ENCODE measurements at regions not wholly inside any gene's neighbourhood (a gene's known extent, or its start where the extent isn't known, plus 50 kb on each side); places are given as distances from the start of the nearest gene placed in this dataset.

- H3K4me1 ChIP-seq, result no peaks in the 10 kb centered on the region
- H3K4me3 ChIP-seq, result no peak overlapping the region
- no peaks in the 10 kb centered on the region for H3K36me3 ChIP-seq
- H3K9me3 ChIP-seq, result no peaks in the 10 kb centered on the region
- intact Hi-C loops (cut with DNase I; ENCODE audit: low total_unique reads), result no loop called here
- TF ChIP-seq POLR2A (IDR thresholded peaks at IDR 0.05) (no peak), CTCF (IDR thresholded peaks at IDR 0.05 in 4 of 5, conservative IDR thresholded peaks at IDR 0.05 in 1 of 5) (no peak)
- ATAC-seq (no peak), DNase-seq (no peak)
- H3K27ac ChIP-seq, result no peak overlapping the region
- H3K27me3 ChIP-seq, result no peaks in the 10 kb centered on the region
- in situ Hi-C loops (cut with MboI; ENCODE audit: low sequenced_read_pairs in 4 of 4), result loop anchor here in 1 of 4 donors (25.0 kb wide), 1 partner anchor 106 kb away; no protein-coding TSS in a partner anchor
Observed at GRCh38 chr18:71431171-71431570, 1113.0 kb downstream of the CBLN2 start.

- H3K4me3 ChIP-seq, result no peak overlapping the region
- no peaks in the 10 kb centered on the region for H3K36me3 ChIP-seq
- H3K27ac ChIP-seq, result no peak overlapping the region
- in situ Hi-C loops (cut with MboI; ENCODE audit: low sequenced_read_pairs in 4 of 4), result loop anchor here in 1 of 4 donors (25.0 kb wide), 1 partner anchor 111 kb away; no protein-coding TSS in a partner anchor
- no peaks in the 10 kb centered on the region for H3K27me3 ChIP-seq
- intact Hi-C loops (cut with DNase I; ENCODE audit: low total_unique reads), result no loop called here
- no peaks in the 10 kb centered on the region for H3K4me1 ChIP-seq
- ATAC-seq (no peak), DNase-seq (no peak)
- no peaks in the 10 kb centered on the region for H3K9me3 ChIP-seq
- TF ChIP-seq CTCF (IDR thresholded peaks at IDR 0.05 in 4 of 5, conservative IDR thresholded peaks at IDR 0.05 in 1 of 5) (no peak), POLR2A (IDR thresholded peaks at IDR 0.05) (no peak)
Observed at GRCh38 chr18:71426441-71426840, 1117.7 kb downstream of the CBLN2 start.

- Histone ChIP-seq H3K36me3 (no peaks in the 10 kb centered on the region), H3K4me3 (no peak overlapping the region), H3K9me3 (no peaks in the 10 kb centered on the region), H3K27me3 (no peaks in the 10 kb centered on the region), H3K4me1 (no peaks in the 10 kb centered on the region), H3K27ac (no peak overlapping the region)
- intact Hi-C loops (cut with DNase I; ENCODE audit: low total_unique reads) (no loop called here), in situ Hi-C loops (cut with MboI; ENCODE audit: low sequenced_read_pairs in 4 of 4) (no loop called here)
- TF ChIP-seq CTCF (IDR thresholded peaks at IDR 0.05 in 4 of 5, conservative IDR thresholded peaks at IDR 0.05 in 1 of 5), result no peak
- no peak for TF ChIP-seq POLR2A (IDR thresholded peaks at IDR 0.05)
- DNase-seq (no peak), ATAC-seq (no peak)
Observed at GRCh38 chr18:71405169-71405809, 1116.4 kb downstream of the SOCS6 start.

GRCh38 chr18:71403501-71403900 lies 1114.7 kb downstream of the SOCS6 start:
- Histone ChIP-seq H3K9me3 (no peaks in the 10 kb centered on the region), H3K27ac (no peak overlapping the region), H3K4me1 (no peaks in the 10 kb centered on the region), H3K36me3 (no peaks in the 10 kb centered on the region), H3K4me3 (no peak overlapping the region), H3K27me3 (no peaks in the 10 kb centered on the region)
- intact Hi-C loops (cut with DNase I; ENCODE audit: low total_unique reads), result no loop called here
- ATAC-seq (no peak), DNase-seq (no peak)
- no peak for TF ChIP-seq CTCF (IDR thresholded peaks at IDR 0.05 in 4 of 5, conservative IDR thresholded peaks at IDR 0.05 in 1 of 5)
- TF ChIP-seq POLR2A (IDR thresholded peaks at IDR 0.05), result no peak
- in situ Hi-C loops (cut with MboI; ENCODE audit: low sequenced_read_pairs in 4 of 4), result no loop called here

GRCh38 chr18:71398531-71398930 lies 1109.7 kb downstream of the SOCS6 start:
- H3K36me3 ChIP-seq, result no peaks in the 10 kb centered on the region
- H3K4me3 ChIP-seq, result no peak overlapping the region
- no peaks in the 10 kb centered on the region for H3K9me3 ChIP-seq
- in situ Hi-C loops (cut with MboI; ENCODE audit: low sequenced_read_pairs in 4 of 4), result no loop called here
- DNase-seq, result no peak
- H3K27ac ChIP-seq, result no peak overlapping the region
- TF ChIP-seq POLR2A (IDR thresholded peaks at IDR 0.05) (no peak), CTCF (IDR thresholded peaks at IDR 0.05 in 4 of 5, conservative IDR thresholded peaks at IDR 0.05 in 1 of 5) (no peak)
- no peaks in the 10 kb centered on the region for H3K4me1 ChIP-seq
- ATAC-seq, result no peak
- H3K27me3 ChIP-seq, result no peaks in the 10 kb centered on the region
- intact Hi-C loops (cut with DNase I; ENCODE audit: low total_unique reads), result no loop called here
